K562 (cell line): ENCODE measurements at regions not wholly inside any gene's neighbourhood (a gene's known extent, or its start where the extent isn't known, plus 50 kb on each side); places are given as distances from the start of the nearest gene placed in this dataset.

Experiments
- ATAC-seq: fragments of 200-7000 bp; cut with Tn5 transposase; 3 replicates; pipeline ENCODE4 v1.9.1; 2020; ENCODE audit warnings: moderate library complexity
- BruUV-seq: library from RNA; stranded (reverse); fragments of 400-500 nt; replicated peaks from 2 replicates; lab custom pipeline; 2021; lab: Mats Ljungman, UMichigan
- CTCF ChIA-PET: fragments of 300-600 bp; formaldehyde crosslinking; extraction: SDS; loops from one replicate; lab custom pipeline; 2021; ENCODE audit warnings: low intra/inter-chr PET ratio; lab: Yijun Ruan, JAX
- POLR2A ChIA-PET: fragments of 300-600, 350-650 bp; sonication (Branson Sonifier 250); formaldehyde crosslinking; extraction: SDS; loops from one replicate; lab custom pipeline; 2021; ENCODE audit warnings: antibody characterized with exemption, inconsistent platforms; lab: Yijun Ruan, JAX
- DNase-seq, 4 experiments: peaks; one replicate each; pipeline versions ENCODE4 v3.0.0 to v3.0.0-alpha.2; 2011 to 2018; ENCODE audit warnings: low spot score in 3 of 4, mixed read lengths in 3 of 4; ENCODE audit errors: extremely low read depth in 1 of 4
- FAIRE-seq: peaks from 2 replicates; lab custom pipeline; 2011; peaks lifted over from hg19 to GRCh38; lab: Jason Lieb, UNC
- H2AFZ ChIP-seq: 2 replicates; pipeline ENCODE4 v1.6.0; 2011; ENCODE audit warnings: low read depth, low read length, control low read depth, inconsistent platforms
- H3K27ac ChIP-seq: fragments of 200-600 bp; 3 replicates; pipeline ENCODE4 v1.8.0; 2011; ENCODE audit warnings: low read depth, mild to moderate bottlenecking, control low read depth, inconsistent platforms, low read length, moderate library complexity, mixed read lengths; ENCODE audit errors: extremely low read depth
- H3K27me3 ChIP-seq, 2 experiments: fragments of 300-600 bp in 1 of 2; 2 replicates in 1 of 2; 3 replicates in 1 of 2; pipeline versions ENCODE4 v1.6.0 to v1.8.0; 2011; ENCODE audit warnings: inconsistent platforms in 2 of 2, low read length in 2 of 2, mild to moderate bottlenecking in 1 of 2, mixed read lengths in 1 of 2, moderate library complexity in 1 of 2; ENCODE audit not compliant: control insufficient read depth in 2 of 2, insufficient read depth in 2 of 2
- H3K36me3 ChIP-seq: fragments of 300-600 bp; 3 replicates; pipeline ENCODE4 v1.8.0; 2011; ENCODE audit warnings: mild to moderate bottlenecking, low read length, inconsistent platforms; ENCODE audit not compliant: control insufficient read depth, insufficient read depth
- H3K4me1 ChIP-seq, 2 experiments: fragments of 200-600 bp in 1 of 2; replicated peaks in 1 of 2; 2 replicates in 1 of 2; 3 replicates in 1 of 2; pipeline versions ENCODE4 v1.5.1 to v1.8.0; 2011; ENCODE audit warnings: inconsistent platforms in 2 of 2, low read length in 2 of 2, mild to moderate bottlenecking in 1 of 2, mixed read lengths in 1 of 2, moderate library complexity in 1 of 2; ENCODE audit not compliant: control insufficient read depth in 2 of 2, insufficient read depth in 2 of 2
- H3K4me2 ChIP-seq: 2 replicates; pipeline ENCODE4 v1.6.1; 2011; ENCODE audit warnings: low read length, control low read depth, inconsistent platforms, mixed read lengths; ENCODE audit not compliant: insufficient read depth
- H3K4me3 ChIP-seq: fragments of 200-600 bp; sonication (generic), shearing (Covaris generic); 2 replicates; pipeline ENCODE4 v1.5.1; 2016; ENCODE audit warnings: control low read depth, inconsistent platforms
- H3K79me2 ChIP-seq: fragments of 200-600 bp; 3 replicates; pipeline ENCODE4 v1.8.0; 2011; ENCODE audit warnings: low read length, inconsistent platforms; ENCODE audit not compliant: control insufficient read depth, insufficient read depth
- H3K9ac ChIP-seq, 2 experiments: 2 replicates each; pipeline versions ENCODE4 v1.6.0 to v1.6.1; 2011; ENCODE audit warnings: low read depth in 2 of 2, low read length in 2 of 2, control low read depth in 1 of 2, inconsistent platforms in 1 of 2, mild to moderate bottlenecking in 1 of 2, mixed read lengths in 1 of 2; ENCODE audit not compliant: insufficient read depth in 1 of 2
- H3K9me1 ChIP-seq: one replicate; pipeline ENCODE4 v1.6.0; 2011; ENCODE audit warnings: inconsistent platforms, mild to moderate bottlenecking, low read length, moderate library complexity; ENCODE audit not compliant: control insufficient read depth, insufficient read depth
- H3K9me3 ChIP-seq: replicated peaks from 2 replicates; pipeline ENCODE4 v1.5.1; 2011; ENCODE audit warnings: low read depth, low read length, inconsistent platforms; ENCODE audit not compliant: control insufficient read depth, insufficient read depth
- H4K20me1 ChIP-seq: replicated peaks from 2 replicates; pipeline ENCODE4 v1.6.1; 2011; ENCODE audit warnings: low read length, inconsistent platforms, mixed read lengths; ENCODE audit not compliant: control insufficient read depth, insufficient read depth
- BMI1 ChIP-seq: fragments of 150-350 bp; IDR thresholded peaks from 2 replicates; pipeline ENCODE4 v1.6.1; 2014; ENCODE audit warnings: low read length
- EHMT2 ChIP-seq: fragments of 450-650 bp; IDR thresholded peaks from 2 replicates; pipeline ENCODE4 v1.6.1; 2018; ENCODE audit warnings: antibody characterized with exemption
- ELK3 ChIP-seq: fragments of 450-650 bp; formaldehyde crosslinking; IDR thresholded peaks from 2 replicates; pipeline ENCODE4 v1.4.0; 2020; ENCODE audit warnings: mild to moderate bottlenecking
- GATAD2A ChIP-seq: fragments of 450-650 bp; IDR thresholded peaks from 2 replicates; pipeline ENCODE4 v1.6.1; 2017
- HOMEZ ChIP-seq: fragments of 250-450 bp; sonication (Bioruptor Pico); IDR thresholded peaks from 2 replicates; pipeline ENCODE4 v1.4.0; 2020; ENCODE audit warnings: mild to moderate bottlenecking, moderate library complexity
- POLR2AphosphoS5 ChIP-seq: IDR thresholded peaks from 2 replicates; pipeline ENCODE4 v1.6.1; 2011; ENCODE audit warnings: mild to moderate bottlenecking, low read depth, low read length, moderate library complexity; ENCODE audit not compliant: control insufficient read depth, insufficient read depth
- SMAD3 ChIP-seq: fragments of 450-650 bp; formaldehyde crosslinking; conservative IDR thresholded peaks from 2 replicates; pipeline ENCODE4 v1.4.0; 2020; ENCODE audit warnings: mild to moderate bottlenecking
- ZBTB40 ChIP-seq, 2 experiments: fragments of 450-650 bp in 1 of 2; sonication (generic) in 1 of 2; formaldehyde crosslinking in 1 of 2; IDR thresholded peaks; 2 replicates each; pipeline versions ENCODE4 v1.7.1 to v1.9.0; 2016 to 2022; ENCODE audit warnings: inconsistent platforms in 1 of 2, mild to moderate bottlenecking in 1 of 2, missing genetic modification reagents in 1 of 2
- ZNF124 ChIP-seq: sonication (generic); formaldehyde crosslinking; IDR thresholded peaks from 2 replicates; pipeline ENCODE4 v1.8.1; 2022; ENCODE audit warnings: missing genetic modification reagents
- ZNF354B ChIP-seq: fragments of 250-450 bp; sonication (Bioruptor Pico); IDR thresholded peaks from 2 replicates; pipeline ENCODE4 v1.4.0; 2020
- WGBS: fragments of 100-300 bp; shearing (Covaris generic); methylation state at CpG from one replicate; pipeline ENCODE4 v1.1.6; 2016; ENCODE audit warnings: low coverage, mixed read lengths; ENCODE audit not compliant: insufficient coverage; ENCODE audit errors: missing lambda C conversion rate; 5-methylcytosine and 5-hydroxymethylcytosine counted together
- in situ Hi-C: fragments of 300-500 bp; cut with MboI; formaldehyde crosslinking; loops from 4 replicates; pipeline ENCODE4 v1.15.0; 2018; ENCODE audit warnings: inconsistent platforms, mixed read lengths
- intact Hi-C: fragments of 100-400 bp; cut with micrococcal nuclease; formaldehyde crosslinking; loops from 2 replicates; pipeline ENCODE4 v1.14.2; 2022
- TF ChIP-seq, protein P1 (sequence below): fragments of 250-450 bp; sonication (Bioruptor Pico); IDR thresholded peaks from 2 replicates; pipeline ENCODE4 v1.5.0; 2021

- in situ Hi-C loops, result no loop called here
- H3K9me1 ChIP-seq, result no peaks in the 10 kb centered on the region
- no peak overlapping the region for H2AFZ ChIP-seq
- intact Hi-C loops, result no loop called here
- no peaks in the 10 kb centered on the region for H3K4me1 ChIP-seq
- CTCF ChIA-PET, result no interaction called here
- BruUV-seq, result no TSS peak
- no peaks in the 10 kb centered on the region for H4K20me1 ChIP-seq
- H3K27me3 ChIP-seq, result no peaks in the 10 kb centered on the region
- H3K36me3 ChIP-seq, result no peaks in the 10 kb centered on the region
- no peaks in the 10 kb centered on the region for H3K79me2 ChIP-seq
- DNase-seq (no peak), FAIRE-seq (no peak), ATAC-seq (no peak)
- H3K9ac ChIP-seq, result no peak overlapping the region
- peaks cover 3% of the 10 kb centered on the region; the same call in 1 of the 2 replicates for H3K9me3 ChIP-seq
- no peak overlapping the region for H3K4me3 ChIP-seq
- H3K4me2 ChIP-seq, result no peak overlapping the region
- no peak overlapping the region for H3K27ac ChIP-seq
- POLR2A ChIA-PET, result no interaction called here
- WGBS, result 0% methylated on average over 1 of the region's 1 CpG
- TF ChIP-seq HOMEZ (CRISPR knock-in tag) (no peak), POLR2AphosphoS5 (no peak), GATAD2A (no peak), BMI1 (no peak), ZNF354B (CRISPR knock-in tag) (no peak), ZNF124 (no peak), ELK3 (CRISPR knock-in tag) (no peak), ZBTB40 (IDR thresholded peaks at IDR 0.05) (no peak), ZBTB40 (CRISPR knock-in tag; IDR thresholded peaks at IDR 0.05) (no peak), SMAD3 (CRISPR knock-in tag) (no peak), EHMT2 (no peak)
- TF ChIP-seq, protein P1, sequence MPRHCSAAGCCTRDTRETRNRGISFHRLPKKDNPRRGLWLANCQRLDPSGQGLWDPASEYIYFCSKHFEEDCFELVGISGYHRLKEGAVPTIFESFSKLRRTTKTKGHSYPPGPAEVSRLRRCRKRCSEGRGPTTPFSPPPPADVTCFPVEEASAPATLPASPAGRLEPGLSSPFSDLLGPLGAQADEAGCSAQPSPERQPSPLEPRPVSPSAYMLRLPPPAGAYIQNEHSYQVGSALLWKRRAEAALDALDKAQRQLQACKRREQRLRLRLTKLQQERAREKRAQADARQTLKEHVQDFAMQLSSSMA (CRISPR knock-in tag), result no peak
Observed at GRCh38 chr4:116320859-116321258, 764.5 kb downstream of the TRAM1L1 start.
